ENCODE measurements at regions not wholly inside any gene's neighbourhood (a gene's known extent, or its start where the extent isn't known, plus 50 kb on each side); places are given as distances from the start of the nearest gene placed in this dataset.
"Not testable (repeated sequence)": the region's sequence is repeated elsewhere in the genome, so short reads cannot be mapped to it uniquely, and the experiment has no call there.

DNA sequence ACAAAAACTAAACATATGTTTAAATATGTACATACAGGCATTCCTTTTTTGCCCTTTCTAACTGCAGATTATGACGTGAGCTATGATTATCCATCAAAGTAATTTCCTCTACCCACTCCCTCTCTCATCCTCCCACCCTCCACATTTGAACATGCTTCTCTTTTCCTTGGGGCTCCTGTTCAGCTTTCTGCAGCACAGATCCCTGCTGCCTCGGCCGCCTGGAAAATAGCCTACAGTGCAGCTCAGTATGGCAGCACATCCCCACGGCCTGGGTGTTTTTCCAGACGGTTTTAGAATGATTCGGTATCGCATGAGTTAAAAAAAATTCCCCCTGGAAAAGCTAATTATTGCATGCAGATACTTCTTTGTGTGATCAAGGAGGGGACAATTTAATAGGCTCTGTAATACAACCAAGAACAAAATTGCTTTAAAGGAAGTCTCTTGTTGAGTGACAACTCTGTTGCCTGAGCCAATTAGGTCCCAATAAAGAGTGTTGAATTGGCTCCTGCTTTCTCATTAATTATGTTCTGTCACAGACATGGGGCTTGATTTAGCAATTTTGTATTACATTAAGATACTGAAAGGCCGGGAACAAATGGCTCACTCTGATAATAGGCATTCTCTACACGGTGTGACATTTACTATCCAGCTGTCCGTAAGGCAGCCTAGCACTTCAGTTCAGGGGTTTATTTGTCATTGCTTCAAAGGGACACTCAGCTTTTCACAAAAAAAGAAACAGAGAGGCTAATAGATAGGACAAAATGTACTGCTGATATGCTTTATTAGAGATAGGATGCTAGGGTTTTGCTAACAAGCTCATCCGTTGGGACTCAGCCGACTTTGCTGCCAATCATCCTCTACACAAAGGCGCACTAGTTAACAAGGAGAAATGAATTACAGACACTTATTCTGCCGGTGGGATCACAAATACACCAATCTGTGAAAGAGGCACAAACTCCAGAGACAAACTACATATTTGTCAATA is 285.8 kb upstream of the G2E3 start:
- no peak overlapping the region for H3K4me3 ChIP-seq (ENCODE audit: low read length)
- H3K4me1 ChIP-seq (ENCODE audit: control insufficient read depth, insufficient read depth, low read length): no peaks in the 10 kb centered on the region
- no peaks in the 10 kb centered on the region for H3K36me3 ChIP-seq (ENCODE audit: control insufficient read depth, insufficient read depth, low read length)
- no peaks in the 10 kb centered on the region for H3K9me3 ChIP-seq (ENCODE audit: control insufficient read depth, insufficient read depth, low read length)
- DNase-seq (ENCODE audit: low read depth, low spot score): no peak
- H3K27me3 ChIP-seq (ENCODE audit: control insufficient read depth, insufficient read depth, low read length): no peaks in the 10 kb centered on the region
- H3K27ac ChIP-seq (ENCODE audit: low read length): no peak overlapping the region
- no CpG with 5 or more reads among the region's 14 CpGs for WGBS (ENCODE audit: insufficient coverage, insufficient read length)

GRCh38 chr14:30275604-30276003 is 283.4 kb upstream of the G2E3 start:
- WGBS (ENCODE audit: insufficient coverage, insufficient read length): no CpG with 5 or more reads among the region's 3 CpGs
- Histone ChIP-seq H3K27ac (ENCODE audit: low read length) (no peak overlapping the region), H3K9me3 (ENCODE audit: control insufficient read depth, insufficient read depth, low read length) (no peaks in the 10 kb centered on the region), H3K4me3 (ENCODE audit: low read length) (no peak overlapping the region), H3K36me3 (ENCODE audit: control insufficient read depth, insufficient read depth, low read length) (no peaks in the 10 kb centered on the region), H3K4me1 (ENCODE audit: control insufficient read depth, insufficient read depth, low read length) (no peaks in the 10 kb centered on the region), H3K27me3 (ENCODE audit: control insufficient read depth, insufficient read depth, low read length) (no peaks in the 10 kb centered on the region)
- no peak for DNase-seq (ENCODE audit: low read depth, low spot score)

DNA sequence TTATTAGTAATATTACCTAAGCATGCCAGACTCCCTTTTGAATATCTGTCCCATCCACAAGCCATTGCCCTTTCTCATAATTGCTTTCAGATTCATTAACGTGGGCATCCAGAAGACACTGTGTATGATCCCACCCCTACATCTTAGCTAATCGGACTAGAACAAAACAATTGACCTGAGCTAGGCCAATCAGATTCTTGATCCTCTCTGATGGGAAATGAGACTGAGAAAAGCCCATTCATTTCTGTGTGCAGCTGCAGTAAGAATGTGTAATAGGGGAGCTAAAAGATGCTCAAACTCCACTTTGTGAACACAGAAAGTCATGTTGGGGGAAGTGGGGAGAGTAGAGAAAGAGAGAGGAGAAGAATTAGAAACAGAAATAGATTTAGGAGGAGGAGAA is 281.7 kb upstream of the G2E3 start:
- H3K36me3 ChIP-seq (ENCODE audit: control insufficient read depth, insufficient read depth, low read length): no peaks in the 10 kb centered on the region
- no peaks in the 10 kb centered on the region for H3K4me1 ChIP-seq (ENCODE audit: control insufficient read depth, insufficient read depth, low read length)
- no peak overlapping the region for H3K27ac ChIP-seq (ENCODE audit: low read length)
- DNase-seq (ENCODE audit: low read depth, low spot score): no peak
- H3K4me3 ChIP-seq (ENCODE audit: low read length): no peak overlapping the region
- H3K9me3 ChIP-seq (ENCODE audit: control insufficient read depth, insufficient read depth, low read length): no peaks in the 10 kb centered on the region
- no CpG with 5 or more reads among the region's 2 CpGs for WGBS (ENCODE audit: insufficient coverage, insufficient read length)
- no peaks in the 10 kb centered on the region for H3K27me3 ChIP-seq (ENCODE audit: control insufficient read depth, insufficient read depth, low read length)

DNA sequence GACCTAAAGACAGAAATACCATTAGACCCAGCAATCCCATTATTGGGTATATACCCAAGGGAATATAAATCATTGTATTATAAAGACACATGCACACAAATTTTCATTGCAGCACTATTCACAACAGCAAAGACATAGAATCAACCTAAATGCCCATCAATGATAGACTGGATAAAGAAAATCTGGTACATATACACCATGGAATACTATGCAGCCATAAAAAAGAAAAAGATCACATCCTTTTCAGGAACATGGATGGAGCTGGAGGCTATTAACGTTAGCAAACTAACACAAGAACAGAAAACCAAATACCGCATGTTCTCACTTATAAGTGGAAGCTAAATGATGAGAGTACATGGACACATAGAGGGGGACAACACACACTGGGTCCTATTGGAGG is 280.1 kb upstream of the G2E3 start:
- not testable (repeated sequence) for H3K9me3 ChIP-seq (ENCODE audit: control insufficient read depth, insufficient read depth, low read length); DNase-seq (ENCODE audit: low read depth, low spot score); H3K4me1 ChIP-seq (ENCODE audit: control insufficient read depth, insufficient read depth, low read length); H3K27me3 ChIP-seq (ENCODE audit: control insufficient read depth, insufficient read depth, low read length); H3K27ac ChIP-seq (ENCODE audit: low read length); H3K4me3 ChIP-seq (ENCODE audit: low read length); H3K36me3 ChIP-seq (ENCODE audit: control insufficient read depth, insufficient read depth, low read length)
- WGBS (ENCODE audit: insufficient coverage, insufficient read length): no CpG with 5 or more reads among the region's 2 CpGs

DNA sequence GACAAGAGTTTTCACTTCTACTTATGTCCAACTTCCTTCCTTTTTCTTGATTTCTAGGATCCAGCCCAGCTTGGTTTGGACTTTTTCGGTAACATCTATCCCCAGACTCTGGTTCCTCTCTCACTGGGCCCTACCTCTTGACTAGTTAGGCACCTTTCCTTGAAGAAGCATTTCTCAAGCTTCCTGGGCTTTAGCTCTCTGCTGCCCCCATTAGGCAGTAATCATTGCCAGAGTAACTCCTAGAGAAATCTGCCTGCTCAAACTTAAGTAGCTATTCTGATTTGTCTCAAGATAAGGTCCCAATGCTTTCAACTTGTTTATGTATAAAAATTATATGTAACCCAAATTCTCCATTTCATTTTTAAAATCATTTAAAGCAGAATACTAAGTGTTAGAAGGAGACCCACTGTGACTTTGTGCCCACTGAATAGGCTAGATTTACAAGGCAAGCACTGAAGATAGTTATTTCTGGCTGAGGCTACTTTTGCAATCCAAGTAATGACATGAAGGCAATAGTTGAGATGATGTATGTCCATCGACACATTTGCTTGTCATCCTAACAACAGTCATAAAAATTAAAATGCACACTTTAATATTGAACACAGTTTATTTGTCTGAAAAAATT is 275.0 kb upstream of the G2E3 start:
- Histone ChIP-seq H3K4me3 (ENCODE audit: low read length) (no peak overlapping the region), H3K4me1 (ENCODE audit: control insufficient read depth, insufficient read depth, low read length) (no peaks in the 10 kb centered on the region), H3K9me3 (ENCODE audit: control insufficient read depth, insufficient read depth, low read length) (no peaks in the 10 kb centered on the region), H3K27me3 (ENCODE audit: control insufficient read depth, insufficient read depth, low read length) (no peaks in the 10 kb centered on the region), H3K27ac (ENCODE audit: low read length) (no peak overlapping the region), H3K36me3 (ENCODE audit: control insufficient read depth, insufficient read depth, low read length) (no peaks in the 10 kb centered on the region)
- no CpG with 5 or more reads among the region's 2 CpGs for WGBS (ENCODE audit: insufficient coverage, insufficient read length)
- peak; percentile 29 for DNase-seq (ENCODE audit: low read depth, low spot score)

DNA sequence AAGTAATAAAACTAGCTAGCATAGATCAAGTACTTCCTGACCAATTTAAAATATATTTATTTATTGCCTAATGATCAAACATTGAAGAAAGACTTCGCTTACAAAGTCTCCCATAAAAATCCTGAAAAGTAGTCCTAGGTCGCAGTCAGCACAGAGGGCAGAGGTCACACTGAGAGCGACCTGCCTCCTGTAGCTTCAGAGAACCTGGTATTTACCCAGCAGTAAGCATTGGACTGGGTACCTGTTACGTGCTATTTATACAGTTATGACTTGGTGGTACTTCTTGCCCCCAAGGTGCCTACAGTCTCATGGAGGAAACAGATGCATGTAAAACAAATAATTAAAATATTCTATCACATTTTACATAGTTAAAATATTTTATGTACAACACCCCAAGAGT is 274.1 kb upstream of the G2E3 start:
- no peaks in the 10 kb centered on the region for H3K36me3 ChIP-seq (ENCODE audit: control insufficient read depth, insufficient read depth, low read length)
- WGBS (ENCODE audit: insufficient coverage, insufficient read length): no CpG with 5 or more reads among the region's 4 CpGs

DNA sequence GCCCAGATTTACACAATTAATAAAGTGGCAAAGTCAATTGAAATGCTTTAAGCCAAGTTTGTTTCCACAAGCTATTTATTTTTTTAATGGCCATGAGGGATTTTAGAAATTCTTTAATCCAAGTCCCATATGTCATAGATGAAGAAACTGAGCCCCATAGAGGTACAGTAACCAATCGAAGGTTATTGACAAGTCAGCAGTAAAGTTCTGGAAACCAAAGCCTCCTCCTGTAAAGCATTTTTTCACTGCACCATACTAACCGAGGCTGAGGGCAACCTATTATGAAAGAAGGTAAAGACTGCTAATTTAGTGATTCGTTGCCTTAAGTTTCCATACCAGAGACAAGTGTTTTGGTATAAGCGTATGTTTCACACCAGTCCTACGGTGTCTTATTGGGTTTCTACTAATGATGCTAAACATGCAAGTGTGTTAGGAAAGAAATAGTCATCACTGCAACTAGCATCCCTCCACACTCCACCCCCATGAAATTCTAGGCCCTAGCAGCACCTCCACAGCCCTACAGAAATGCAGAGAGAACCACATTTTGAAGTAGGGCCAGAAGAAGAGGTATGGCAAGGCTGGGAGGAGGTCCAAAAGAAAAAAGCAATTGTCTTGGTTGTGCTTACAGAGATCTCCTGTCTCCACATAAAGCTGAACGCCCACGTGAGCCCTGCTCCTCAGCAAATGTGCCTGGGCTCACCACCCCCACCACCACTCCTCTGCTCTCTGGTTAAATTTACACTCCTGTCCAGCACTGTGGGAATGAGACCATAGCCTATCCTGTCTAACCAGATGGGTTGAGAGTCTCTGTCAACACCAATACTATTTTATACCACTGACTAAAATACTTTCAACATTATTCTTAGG is 271.1 kb upstream of the G2E3 start:
- Histone ChIP-seq H3K27ac (ENCODE audit: low read length) (no peak overlapping the region), H3K9me3 (ENCODE audit: control insufficient read depth, insufficient read depth, low read length) (no peaks in the 10 kb centered on the region), H3K4me1 (ENCODE audit: control insufficient read depth, insufficient read depth, low read length) (no peaks in the 10 kb centered on the region), H3K4me3 (ENCODE audit: low read length) (no peak overlapping the region), H3K27me3 (ENCODE audit: control insufficient read depth, insufficient read depth, low read length) (no peaks in the 10 kb centered on the region), H3K36me3 (ENCODE audit: control insufficient read depth, insufficient read depth, low read length) (no peaks in the 10 kb centered on the region)
- no peak for DNase-seq (ENCODE audit: low read depth, low spot score)
- WGBS (ENCODE audit: insufficient coverage, insufficient read length): no CpG with 5 or more reads among the region's 7 CpGs

More for the DNA sequence above, 274.1 kb upstream of the G2E3 start:
- no peak for DNase-seq (ENCODE audit: low read depth, low spot score)
- no peaks in the 10 kb centered on the region for H3K4me1 ChIP-seq (ENCODE audit: control insufficient read depth, insufficient read depth, low read length)
- H3K9me3 ChIP-seq (ENCODE audit: control insufficient read depth, insufficient read depth, low read length): no peaks in the 10 kb centered on the region
- no peak overlapping the region for H3K27ac ChIP-seq (ENCODE audit: low read length)
- no peak overlapping the region for H3K4me3 ChIP-seq (ENCODE audit: low read length)
- H3K27me3 ChIP-seq (ENCODE audit: control insufficient read depth, insufficient read depth, low read length): no peaks in the 10 kb centered on the region

- no CpG with 5 or more reads among the region's 3 CpGs for WGBS (ENCODE audit: insufficient coverage, insufficient read length)
- Histone ChIP-seq H3K4me1 (ENCODE audit: control insufficient read depth, insufficient read depth, low read length) (no peaks in the 10 kb centered on the region), H3K27me3 (ENCODE audit: control insufficient read depth, insufficient read depth, low read length) (no peaks in the 10 kb centered on the region), H3K27ac (ENCODE audit: low read length) (no peak overlapping the region), H3K36me3 (ENCODE audit: control insufficient read depth, insufficient read depth, low read length) (no peaks in the 10 kb centered on the region), H3K9me3 (ENCODE audit: control insufficient read depth, insufficient read depth, low read length) (no peaks in the 10 kb centered on the region), H3K4me3 (ENCODE audit: low read length) (no peak overlapping the region)
- no peak for DNase-seq (ENCODE audit: low read depth, low spot score)
These were observed 269.0 kb upstream of the G2E3 start for GRCh38 chr14:30290001-30290400.

- Histone ChIP-seq H3K4me3 (ENCODE audit: low read length) (no peak overlapping the region), H3K27me3 (ENCODE audit: control insufficient read depth, insufficient read depth, low read length) (no peaks in the 10 kb centered on the region)
- no CpG with 5 or more reads among the region's 2 CpGs for WGBS (ENCODE audit: insufficient coverage, insufficient read length)
These were observed 267.7 kb upstream of the G2E3 start for GRCh38 chr14:30291216-30291615.

DNA sequence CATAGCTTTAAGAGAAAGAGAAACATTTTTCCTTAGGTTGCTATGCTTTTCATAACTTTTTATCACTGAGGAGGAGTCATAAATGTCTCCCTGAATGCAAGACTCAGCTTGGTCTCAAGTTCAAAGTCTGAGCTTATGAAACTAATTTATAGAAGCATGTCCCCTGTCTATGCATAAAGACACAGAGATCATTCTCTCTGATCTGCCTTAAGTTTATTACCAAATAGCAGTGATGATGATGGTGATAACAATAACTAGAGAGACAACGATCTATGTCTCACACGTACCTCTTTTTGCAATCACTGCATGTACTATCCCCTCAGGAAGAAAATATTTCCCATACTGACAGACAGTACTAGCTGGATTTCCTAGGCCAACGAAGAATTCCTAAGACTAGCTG is 266.4 kb upstream of the G2E3 start:
- no CpG with 5 or more reads among the region's 3 CpGs for WGBS (ENCODE audit: insufficient coverage, insufficient read length)
- H3K9me3 ChIP-seq (ENCODE audit: control insufficient read depth, insufficient read depth, low read length): no peaks in the 10 kb centered on the region
- no peak overlapping the region for H3K27ac ChIP-seq (ENCODE audit: low read length)
- H3K4me1 ChIP-seq (ENCODE audit: control insufficient read depth, insufficient read depth, low read length): no peaks in the 10 kb centered on the region
- H3K36me3 ChIP-seq (ENCODE audit: control insufficient read depth, insufficient read depth, low read length): no peaks in the 10 kb centered on the region
- no peak for DNase-seq (ENCODE audit: low read depth, low spot score)
- H3K4me3 ChIP-seq (ENCODE audit: low read length): no peak overlapping the region
- no peaks in the 10 kb centered on the region for H3K27me3 ChIP-seq (ENCODE audit: control insufficient read depth, insufficient read depth, low read length)

More at GRCh38 chr14:30291216-30291615, 267.7 kb upstream of the G2E3 start:
- Histone ChIP-seq H3K36me3 (ENCODE audit: control insufficient read depth, insufficient read depth, low read length) (no peaks in the 10 kb centered on the region), H3K9me3 (ENCODE audit: control insufficient read depth, insufficient read depth, low read length) (no peaks in the 10 kb centered on the region), H3K4me1 (ENCODE audit: control insufficient read depth, insufficient read depth, low read length) (no peaks in the 10 kb centered on the region), H3K27ac (ENCODE audit: low read length) (no peak overlapping the region)
- no peak for DNase-seq (ENCODE audit: low read depth, low spot score)
